ENCODE measurements at regions not wholly inside any gene's neighbourhood (a gene's known extent, or its start where the extent isn't known, plus 50 kb on each side); places are given as distances from the start of the nearest gene placed in this dataset.

GRCh38 chr11:44463751-44464150 lies 101.7 kb upstream of the CD82 start:
- Histone ChIP-seq H3K4me3 (ENCODE audit: low read length) (no peak overlapping the region), H3K36me3 (ENCODE audit: insufficient read depth, low read depth, low read length) (no peaks in the 10 kb centered on the region), H3K27me3 (ENCODE audit: insufficient read depth, low read length) (no peaks in the 10 kb centered on the region), H3K9me3 (ENCODE audit: insufficient read depth, low read depth, low read length) (peaks cover 15% of the 10 kb centered on the region), H3K9ac (ENCODE audit: low read depth, low read length) (no peak overlapping the region), H3K27ac (ENCODE audit: low read length) (no peak overlapping the region), H3K4me1 (ENCODE audit: insufficient read depth, low read length) (peaks cover 11% of the 10 kb centered on the region; the same call in 1 of the 2 replicates)

- peaks cover 11% of the 10 kb centered on the region; the same call in 1 of the 2 replicates for H3K4me1 ChIP-seq (ENCODE audit: insufficient read depth, low read length)
- H3K9ac ChIP-seq (ENCODE audit: low read depth, low read length) = no peak overlapping the region
- H3K27ac ChIP-seq (ENCODE audit: low read length) = no peak overlapping the region
- no peaks in the 10 kb centered on the region for H3K27me3 ChIP-seq (ENCODE audit: insufficient read depth, low read length)
- H3K4me3 ChIP-seq (ENCODE audit: low read length) = no peak overlapping the region
- peaks cover 15% of the 10 kb centered on the region for H3K9me3 ChIP-seq (ENCODE audit: insufficient read depth, low read depth, low read length)
- no peaks in the 10 kb centered on the region for H3K36me3 ChIP-seq (ENCODE audit: insufficient read depth, low read depth, low read length)
Observed at GRCh38 chr11:44464741-44465140, 100.7 kb upstream of the CD82 start.

- H3K4me3 ChIP-seq (ENCODE audit: low read length) = no peak overlapping the region
- no peaks in the 10 kb centered on the region for H3K27me3 ChIP-seq (ENCODE audit: insufficient read depth, low read length)
- H3K9ac ChIP-seq (ENCODE audit: low read depth, low read length) = no peak overlapping the region
- peaks cover 15% of the 10 kb centered on the region for H3K9me3 ChIP-seq (ENCODE audit: insufficient read depth, low read depth, low read length)
- peaks cover 11% of the 10 kb centered on the region; the same call in 1 of the 2 replicates for H3K4me1 ChIP-seq (ENCODE audit: insufficient read depth, low read length)
- no peak overlapping the region for H3K27ac ChIP-seq (ENCODE audit: low read length)
- H3K36me3 ChIP-seq (ENCODE audit: insufficient read depth, low read depth, low read length) = no peaks in the 10 kb centered on the region
Observed at GRCh38 chr11:44466531-44467205, 98.8 kb upstream of the CD82 start.

GRCh38 chr11:44467413-44467812 lies 98.0 kb upstream of the CD82 start:
- Histone ChIP-seq H3K4me1 (ENCODE audit: insufficient read depth, low read length) (peaks cover 11% of the 10 kb centered on the region; the same call in 1 of the 2 replicates), H3K9ac (ENCODE audit: low read depth, low read length) (no peak overlapping the region), H3K4me3 (ENCODE audit: low read length) (peak overlapping the region; percentile 26; the same call in 1 of the 2 replicates), H3K36me3 (ENCODE audit: insufficient read depth, low read depth, low read length) (no peaks in the 10 kb centered on the region), H3K27ac (ENCODE audit: low read length) (no peak overlapping the region), H3K9me3 (ENCODE audit: insufficient read depth, low read depth, low read length) (peaks cover 15% of the 10 kb centered on the region), H3K27me3 (ENCODE audit: insufficient read depth, low read length) (no peaks in the 10 kb centered on the region)

- Histone ChIP-seq H3K36me3 (ENCODE audit: insufficient read depth, low read depth, low read length) (no peaks in the 10 kb centered on the region), H3K4me1 (ENCODE audit: insufficient read depth, low read length) (peaks cover 11% of the 10 kb centered on the region; the same call in 1 of the 2 replicates), H3K4me3 (ENCODE audit: low read length) (peak overlapping the region; percentile 26; the same call in 1 of the 2 replicates), H3K27ac (ENCODE audit: low read length) (no peak overlapping the region), H3K27me3 (ENCODE audit: insufficient read depth, low read length) (no peaks in the 10 kb centered on the region), H3K9ac (ENCODE audit: low read depth, low read length) (no peak overlapping the region), H3K9me3 (ENCODE audit: insufficient read depth, low read depth, low read length) (peaks cover 15% of the 10 kb centered on the region)
Observed at GRCh38 chr11:44467931-44468330, 97.5 kb upstream of the CD82 start.

- H3K4me1 ChIP-seq (ENCODE audit: insufficient read depth, low read length) = peaks cover 11% of the 10 kb centered on the region; the same call in 1 of the 2 replicates
- no peaks in the 10 kb centered on the region for H3K27me3 ChIP-seq (ENCODE audit: insufficient read depth, low read length)
- no peak overlapping the region for H3K9ac ChIP-seq (ENCODE audit: low read depth, low read length)
- H3K4me3 ChIP-seq (ENCODE audit: low read length) = no peak overlapping the region
- H3K9me3 ChIP-seq (ENCODE audit: insufficient read depth, low read depth, low read length) = peaks cover 15% of the 10 kb centered on the region
- no peak overlapping the region for H3K27ac ChIP-seq (ENCODE audit: low read length)
- no peaks in the 10 kb centered on the region for H3K36me3 ChIP-seq (ENCODE audit: insufficient read depth, low read depth, low read length)
Observed at GRCh38 chr11:44468345-44468988, 97.0 kb upstream of the CD82 start.

GRCh38 chr11:44469412-44469811 lies 96.1 kb upstream of the CD82 start:
- Histone ChIP-seq H3K4me3 (ENCODE audit: low read length) (no peak overlapping the region), H3K27ac (ENCODE audit: low read length) (no peak overlapping the region)

GRCh38 chr11:44470854-44471253 lies 94.6 kb upstream of the CD82 start:
- Histone ChIP-seq H3K9ac (ENCODE audit: low read depth, low read length) (no peak overlapping the region), H3K9me3 (ENCODE audit: insufficient read depth, low read depth, low read length) (no peaks in the 10 kb centered on the region), H3K27ac (ENCODE audit: low read length) (no peak overlapping the region), H3K36me3 (ENCODE audit: insufficient read depth, low read depth, low read length) (no peaks in the 10 kb centered on the region), H3K4me3 (ENCODE audit: low read length) (no peak overlapping the region), H3K27me3 (ENCODE audit: insufficient read depth, low read length) (no peaks in the 10 kb centered on the region), H3K4me1 (ENCODE audit: insufficient read depth, low read length) (peaks cover 11% of the 10 kb centered on the region; the same call in 1 of the 2 replicates)

More at GRCh38 chr11:44469412-44469811, 96.1 kb upstream of the CD82 start:
- H3K4me1 ChIP-seq (ENCODE audit: insufficient read depth, low read length) = peaks cover 11% of the 10 kb centered on the region; the same call in 1 of the 2 replicates
- H3K36me3 ChIP-seq (ENCODE audit: insufficient read depth, low read depth, low read length) = no peaks in the 10 kb centered on the region
- no peaks in the 10 kb centered on the region for H3K27me3 ChIP-seq (ENCODE audit: insufficient read depth, low read length)
- no peak overlapping the region for H3K9ac ChIP-seq (ENCODE audit: low read depth, low read length)
- peaks cover 10% of the 10 kb centered on the region for H3K9me3 ChIP-seq (ENCODE audit: insufficient read depth, low read depth, low read length)

- Histone ChIP-seq H3K9ac (ENCODE audit: low read depth, low read length) (no peak overlapping the region), H3K9me3 (ENCODE audit: insufficient read depth, low read depth, low read length) (no peaks in the 10 kb centered on the region), H3K27ac (ENCODE audit: low read length) (no peak overlapping the region), H3K27me3 (ENCODE audit: insufficient read depth, low read length) (no peaks in the 10 kb centered on the region), H3K36me3 (ENCODE audit: insufficient read depth, low read depth, low read length) (no peaks in the 10 kb centered on the region), H3K4me1 (ENCODE audit: insufficient read depth, low read length) (peaks cover 11% of the 10 kb centered on the region; the same call in 1 of the 2 replicates), H3K4me3 (ENCODE audit: low read length) (no peak overlapping the region)
Observed at GRCh38 chr11:44471603-44472002, 93.9 kb upstream of the CD82 start.

GRCh38 chr11:44472916-44473315 lies 92.5 kb upstream of the CD82 start:
- no peak overlapping the region for H3K27ac ChIP-seq (ENCODE audit: low read length)
- H3K9ac ChIP-seq (ENCODE audit: low read depth, low read length) = no peak overlapping the region
- no peaks in the 10 kb centered on the region for H3K36me3 ChIP-seq (ENCODE audit: insufficient read depth, low read depth, low read length)
- H3K27me3 ChIP-seq (ENCODE audit: insufficient read depth, low read length) = no peaks in the 10 kb centered on the region
- no peaks in the 10 kb centered on the region for H3K9me3 ChIP-seq (ENCODE audit: insufficient read depth, low read depth, low read length)
- H3K4me1 ChIP-seq (ENCODE audit: insufficient read depth, low read length) = peaks cover 2% of the 10 kb centered on the region; the same call in 1 of the 2 replicates
- no peak overlapping the region for H3K4me3 ChIP-seq (ENCODE audit: low read length)

GRCh38 chr11:44474702-44475101 lies 90.8 kb upstream of the CD82 start:
- no peaks in the 10 kb centered on the region for H3K36me3 ChIP-seq (ENCODE audit: insufficient read depth, low read depth, low read length)
- no peak overlapping the region for H3K4me3 ChIP-seq (ENCODE audit: low read length)
- H3K4me1 ChIP-seq (ENCODE audit: insufficient read depth, low read length) = no peaks in the 10 kb centered on the region
- no peak overlapping the region for H3K9ac ChIP-seq (ENCODE audit: low read depth, low read length)
- H3K27ac ChIP-seq (ENCODE audit: low read length) = no peak overlapping the region
- H3K27me3 ChIP-seq (ENCODE audit: insufficient read depth, low read length) = no peaks in the 10 kb centered on the region
- no peaks in the 10 kb centered on the region for H3K9me3 ChIP-seq (ENCODE audit: insufficient read depth, low read depth, low read length)
